Mesenchymal stem cell (in vitro differentiated cells and primary cell): ENCODE measurements at regions not wholly inside any gene's neighbourhood (a gene's known extent, or its start where the extent isn't known, plus 50 kb on each side); places are given as distances from the start of the nearest gene placed in this dataset.

Experiments
- DNase-seq: peaks from one replicate; pipeline ENCODE4 v3.0.0-alpha.2; 2013
- H2AFZ ChIP-seq: one replicate; pipeline ENCODE4 v1.6.1; 2013; ENCODE audit warnings: low read depth, mild to moderate bottlenecking, control low read depth, inconsistent platforms, low read length, moderate library complexity
- H2AK5ac ChIP-seq: 2 replicates; pipeline ENCODE4 v1.6.1; 2013; ENCODE audit warnings: low read length, moderate library complexity, mild to moderate bottlenecking, inconsistent platforms; ENCODE audit not compliant: severe bottlenecking
- H2BK120ac ChIP-seq: one replicate; pipeline ENCODE4 v1.6.1; 2013; ENCODE audit warnings: low read depth, mild to moderate bottlenecking, inconsistent platforms, low read length, moderate library complexity
- H2BK12ac ChIP-seq, 2 experiments: one replicate each; pipeline ENCODE4 v1.6.1; 2013; ENCODE audit warnings: inconsistent platforms in 2 of 2, low read length in 2 of 2, mild to moderate bottlenecking in 2 of 2, moderate library complexity in 2 of 2, control low read depth in 1 of 2
- H2BK15ac ChIP-seq: one replicate; pipeline ENCODE4 v1.6.1; 2013; ENCODE audit warnings: mild to moderate bottlenecking, low read depth, inconsistent platforms; ENCODE audit not compliant: poor library complexity, severe bottlenecking
- H2BK5ac ChIP-seq: 2 replicates; pipeline ENCODE4 v1.6.1; 2013; ENCODE audit warnings: low read depth, mild to moderate bottlenecking, low read length, control low read depth, inconsistent platforms; ENCODE audit not compliant: poor library complexity, severe bottlenecking
- H3K14ac ChIP-seq, 2 experiments: one replicate each; pipeline ENCODE4 v1.6.1; 2013; ENCODE audit warnings: inconsistent platforms in 2 of 2, low read length in 2 of 2, control low read depth in 1 of 2, mild to moderate bottlenecking in 1 of 2, moderate library complexity in 1 of 2
- H3K18ac ChIP-seq, 2 experiments: one replicate each; pipeline ENCODE4 v1.6.1; 2013; ENCODE audit warnings: inconsistent platforms in 2 of 2, low read length in 2 of 2, control low read depth in 1 of 2, low read depth in 1 of 2, mild to moderate bottlenecking in 1 of 2
- H3K23ac ChIP-seq, 2 experiments: one replicate each; pipeline ENCODE4 v1.6.1; 2013; ENCODE audit warnings: inconsistent platforms in 2 of 2, low read length in 2 of 2, mild to moderate bottlenecking in 2 of 2, moderate library complexity in 2 of 2, control low read depth in 1 of 2
- H3K27ac ChIP-seq: 2 replicates; pipeline ENCODE4 v1.5.1; 2013; ENCODE audit warnings: mild to moderate bottlenecking, moderate library complexity, low read length, control low read depth, inconsistent platforms; ENCODE audit not compliant: poor library complexity, severe bottlenecking
- H3K27me3 ChIP-seq, 2 experiments: 2 replicates each; pipeline versions ENCODE4 v1.6.1 to v1.7.0; 2013; ENCODE audit warnings: low read length in 2 of 2, mild to moderate bottlenecking in 2 of 2, moderate library complexity in 2 of 2, control low read depth in 1 of 2, inconsistent platforms in 1 of 2; ENCODE audit not compliant: control insufficient read depth in 1 of 2, insufficient read depth in 1 of 2
- H3K36me3 ChIP-seq, 2 experiments: 2 replicates each; pipeline versions ENCODE4 v1.6.1 to v1.7.0; 2013; ENCODE audit warnings: low read length in 2 of 2, control low read depth in 1 of 2, inconsistent platforms in 1 of 2, low read depth in 1 of 2, mild to moderate bottlenecking in 1 of 2; ENCODE audit not compliant: insufficient read depth in 2 of 2, control insufficient read depth in 1 of 2
- H3K4ac ChIP-seq, 2 experiments: one replicate each; pipeline ENCODE4 v1.6.1; 2013; ENCODE audit warnings: inconsistent platforms in 2 of 2, low read length in 2 of 2, mild to moderate bottlenecking in 2 of 2, moderate library complexity in 2 of 2, control low read depth in 1 of 2, low read depth in 1 of 2
- H3K4me1 ChIP-seq: 2 replicates; pipeline ENCODE4 v1.6.1; 2013; ENCODE audit warnings: low read depth, low read length, control low read depth; ENCODE audit not compliant: control insufficient read depth, insufficient read depth
- H3K4me2 ChIP-seq: 2 replicates; pipeline ENCODE4 v1.6.1; 2013; ENCODE audit warnings: low read length, mild to moderate bottlenecking, inconsistent platforms; ENCODE audit not compliant: poor library complexity, severe bottlenecking
- H3K4me3 ChIP-seq, 2 experiments: 2 replicates each; pipeline versions ENCODE4 v1.5.1 to v1.7.0; 2013; ENCODE audit warnings: low read length in 2 of 2, mild to moderate bottlenecking in 2 of 2, control low read depth in 1 of 2, low read depth in 1 of 2; ENCODE audit not compliant: insufficient read depth in 1 of 2
- H3K79me1 ChIP-seq: replicated peaks from 2 replicates; pipeline ENCODE4 v1.6.1; 2013; ENCODE audit warnings: mild to moderate bottlenecking, control low read depth, low read length, inconsistent platforms; ENCODE audit not compliant: poor library complexity, severe bottlenecking
- H3K9ac ChIP-seq: 2 replicates; pipeline ENCODE4 v1.7.0; 2013; ENCODE audit warnings: mild to moderate bottlenecking, low read length, moderate library complexity
- H3K9me3 ChIP-seq: 2 replicates; pipeline ENCODE4 v1.7.0; 2013; ENCODE audit warnings: mild to moderate bottlenecking, low read length; ENCODE audit not compliant: control insufficient read depth
- H4K8ac ChIP-seq: one replicate; pipeline ENCODE4 v1.6.1; 2013; ENCODE audit warnings: inconsistent platforms, mild to moderate bottlenecking, low read length, moderate library complexity
- H4K91ac ChIP-seq: one replicate; pipeline ENCODE4 v1.6.1; 2013; ENCODE audit warnings: mild to moderate bottlenecking, low read length, inconsistent platforms
- WGBS: methylation state at CpG from one replicate; pipeline ENCODE4 v1.1.7; 2013; ENCODE audit warnings: mixed read lengths; 5-methylcytosine and 5-hydroxymethylcytosine counted together

DNA sequence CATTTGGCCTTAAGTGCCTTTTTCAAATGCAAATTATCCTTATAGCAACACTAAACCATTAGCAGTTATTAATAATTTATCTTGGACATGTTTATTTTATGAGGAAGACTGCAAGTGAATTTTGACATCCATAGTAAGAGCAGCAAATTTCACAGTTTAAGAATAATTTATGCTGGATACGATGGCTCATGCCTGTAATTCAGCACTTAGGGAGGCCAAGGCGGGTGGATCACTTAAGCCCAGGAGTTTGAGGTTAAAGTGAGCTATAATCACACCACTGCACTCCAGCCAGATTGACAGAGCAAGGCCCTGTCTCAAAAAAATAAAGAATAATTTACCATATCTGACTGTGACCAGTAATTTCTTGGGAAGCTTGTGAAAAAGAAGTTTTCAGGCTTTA lies 286.2 kb downstream of the TMX3 start:
- H3K23ac ChIP-seq: no peak overlapping the region
- no peak overlapping the region for H3K4ac ChIP-seq
- no peak overlapping the region for H2BK5ac ChIP-seq
- H3K4me1 ChIP-seq: peaks cover 7% of the 10 kb centered on the region
- no peaks in the 10 kb centered on the region for H3K9me3 ChIP-seq
- no peaks in the 10 kb centered on the region for H3K36me3 ChIP-seq
- H3K9ac ChIP-seq: peak overlapping the region; percentile 57
- no peak overlapping the region for H3K18ac ChIP-seq
- H3K27ac ChIP-seq: peak overlapping the region; percentile 74
- H4K8ac ChIP-seq: no peak overlapping the region
- H3K14ac ChIP-seq: no peak overlapping the region
- H2AK5ac ChIP-seq: no peak overlapping the region
- no peak overlapping the region for H2BK120ac ChIP-seq
- no peaks in the 10 kb centered on the region for H3K27me3 ChIP-seq
- no peak overlapping the region for H3K4me2 ChIP-seq
- no peaks in the 10 kb centered on the region for H3K79me1 ChIP-seq
- no peak overlapping the region for H2AFZ ChIP-seq
- H4K91ac ChIP-seq: no peak overlapping the region
- no peak overlapping the region for H3K4me3 ChIP-seq
- H2BK12ac ChIP-seq: no peak overlapping the region
- DNase-seq: peak; percentile 59
- no peak overlapping the region for H2BK15ac ChIP-seq
- WGBS: 0% methylated on average over 2 of the region's 2 CpGs

DNA sequence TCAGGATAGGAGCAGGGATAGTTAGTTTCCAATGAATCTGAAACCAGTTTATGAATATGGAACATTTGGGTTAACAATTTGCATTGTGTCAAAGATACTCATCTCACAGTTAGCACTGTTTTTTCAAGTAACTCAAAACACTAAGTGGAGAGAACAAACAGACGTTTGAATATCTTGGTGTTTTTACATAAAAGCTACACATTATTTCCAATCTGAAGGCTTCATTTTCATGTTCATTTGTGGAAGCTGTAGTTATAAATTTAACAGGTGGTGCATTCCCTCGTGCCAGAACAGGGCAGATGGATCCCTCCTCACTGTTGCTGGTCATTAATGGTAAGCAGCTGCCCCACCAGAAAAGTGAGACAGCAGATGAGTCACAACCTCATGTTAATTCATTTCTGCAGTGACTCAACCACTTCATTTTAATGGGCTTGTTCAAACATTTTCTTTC lies 286.9 kb downstream of the TMX3 start:
- no peak overlapping the region for H3K23ac ChIP-seq
- H4K8ac ChIP-seq: no peak overlapping the region
- H3K79me1 ChIP-seq: no peaks in the 10 kb centered on the region
- no peak overlapping the region for H3K14ac ChIP-seq
- peaks cover 7% of the 10 kb centered on the region for H3K4me1 ChIP-seq
- H3K4me3 ChIP-seq: no peak overlapping the region
- H2AFZ ChIP-seq: no peak overlapping the region
- no peak overlapping the region for H2BK12ac ChIP-seq
- no peak overlapping the region for H3K18ac ChIP-seq
- H4K91ac ChIP-seq: no peak overlapping the region
- H2BK15ac ChIP-seq: no peak overlapping the region
- H2BK5ac ChIP-seq: no peak overlapping the region
- DNase-seq: peak; percentile 90
- no peaks in the 10 kb centered on the region for H3K27me3 ChIP-seq
- H3K9me3 ChIP-seq: no peaks in the 10 kb centered on the region
- H2BK120ac ChIP-seq: no peak overlapping the region
- H3K27ac ChIP-seq: peak overlapping the region; percentile 56
- H3K4me2 ChIP-seq: no peak overlapping the region
- WGBS: 0% methylated on average over 1 of the region's 2 CpGs
- no peak overlapping the region for H3K4ac ChIP-seq
- H3K36me3 ChIP-seq: no peaks in the 10 kb centered on the region
- peak overlapping the region; percentile 1 for H3K9ac ChIP-seq
- H2AK5ac ChIP-seq: no peak overlapping the region

GRCh38 chr18:68426731-68427315 lies 288.1 kb downstream of the TMX3 start:
- Histone ChIP-seq H3K27ac (no peak overlapping the region), H2BK15ac (no peak overlapping the region), H4K8ac (no peak overlapping the region), H2BK5ac (no peak overlapping the region), H2BK120ac (no peak overlapping the region), H2BK12ac (no peak overlapping the region), H3K36me3 (no peaks in the 10 kb centered on the region), H3K9me3 (peaks cover 3% of the 10 kb centered on the region), H3K23ac (no peak overlapping the region), H2AFZ (no peak overlapping the region), H3K18ac (no peak overlapping the region), H3K14ac (no peak overlapping the region), H3K79me1 (no peaks in the 10 kb centered on the region), H3K4me1 (peaks cover 7% of the 10 kb centered on the region), H4K91ac (no peak overlapping the region), H3K4ac (no peak overlapping the region), H3K4me3 (peak overlapping the region in 1 of 2 experiments; percentile 15), H2AK5ac (no peak overlapping the region), H3K4me2 (no peak overlapping the region), H3K9ac (peak overlapping the region; percentile 0), H3K27me3 (no peaks in the 10 kb centered on the region)
- no peak for DNase-seq
- WGBS: 78% methylated on average over 3 of the region's 5 CpGs

DNA sequence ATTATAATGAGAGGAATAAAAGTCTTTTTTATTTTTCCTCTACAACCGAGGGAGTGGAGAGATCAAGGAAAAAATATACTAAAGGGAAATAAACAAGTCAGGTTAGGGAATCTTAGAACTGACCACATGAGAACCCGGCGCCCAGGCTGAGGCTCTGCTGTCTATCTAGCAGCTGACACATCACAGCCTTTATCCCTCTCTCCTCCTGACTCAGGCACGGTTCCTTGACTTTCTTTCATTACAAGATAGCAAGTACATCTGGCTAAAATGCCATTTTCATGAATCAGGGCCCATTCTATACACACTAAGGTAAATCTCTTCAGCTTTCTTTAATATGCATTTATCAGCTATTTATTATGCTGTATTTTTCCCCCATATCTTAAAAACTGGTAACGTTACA lies 296.0 kb downstream of the TMX3 start:
- Histone ChIP-seq H3K9ac (no peak overlapping the region), H3K23ac (no peak overlapping the region), H3K9me3 (peaks cover 3% of the 10 kb centered on the region), H2BK15ac (no peak overlapping the region), H2BK120ac (no peak overlapping the region), H2BK12ac (no peak overlapping the region), H2AFZ (no peak overlapping the region), H3K27me3 (no peaks in the 10 kb centered on the region), H3K4me2 (no peak overlapping the region), H2AK5ac (no peak overlapping the region), H4K8ac (no peak overlapping the region), H2BK5ac (no peak overlapping the region), H4K91ac (no peak overlapping the region), H3K4me3 (no peak overlapping the region), H3K4me1 (no peaks in the 10 kb centered on the region), H3K27ac (no peak overlapping the region), H3K79me1 (no peaks in the 10 kb centered on the region), H3K18ac (no peak overlapping the region), H3K14ac (no peak overlapping the region), H3K36me3 (no peaks in the 10 kb centered on the region), H3K4ac (no peak overlapping the region)
- peak; percentile 69 for DNase-seq
- WGBS: 4% methylated on average over 3 of the region's 5 CpGs
